Mesodermal cell (in vitro differentiated cells): ENCODE measurements at regions not wholly inside any gene's neighbourhood (a gene's known extent, or its start where the extent isn't known, plus 50 kb on each side); places are given as distances from the start of the nearest gene placed in this dataset.
"Not testable (repeated sequence)": the region's sequence is repeated elsewhere in the genome, so short reads cannot be mapped to it uniquely, and the experiment has no call there.

Experiments used
- H3K27ac ChIP-seq: 2 replicates; pipeline ENCODE4 v1.7.0; 2013; ENCODE audit warnings: mild to moderate bottlenecking, low read depth, low read length, moderate library complexity; ENCODE audit not compliant: severe bottlenecking
- H3K36me3 ChIP-seq: 2 replicates; pipeline ENCODE4 v1.7.1; 2013; ENCODE audit warnings: mild to moderate bottlenecking, low read length, moderate library complexity; ENCODE audit not compliant: control insufficient read depth, insufficient read depth
- H3K4me1 ChIP-seq: one replicate; pipeline ENCODE4 v1.7.1; 2013; ENCODE audit warnings: mild to moderate bottlenecking, low read length; ENCODE audit not compliant: insufficient read depth, control insufficient read depth, poor library complexity, severe bottlenecking
- H3K4me3 ChIP-seq: 2 replicates; pipeline ENCODE4 v1.7.0; 2013; ENCODE audit warnings: low read length, control low read depth, mild to moderate bottlenecking; ENCODE audit not compliant: insufficient read depth, poor library complexity, severe bottlenecking; ENCODE audit errors: extremely low read depth
- H3K9me3 ChIP-seq: 2 replicates; pipeline ENCODE4 v1.7.1; 2013; ENCODE audit warnings: mild to moderate bottlenecking, low read length, moderate library complexity; ENCODE audit not compliant: control insufficient read depth
- WGBS, 2 experiments: methylation state at CpG; one replicate each; pipeline ENCODE4 v1.1.5; 2013; ENCODE audit warnings: missing lambda C conversion rate in 2 of 2; ENCODE audit not compliant: insufficient coverage in 2 of 2; 5-methylcytosine and 5-hydroxymethylcytosine counted together

- no peak overlapping the region for H3K4me3 ChIP-seq
- WGBS, 2 experiments: no CpG with 5 or more reads among the region's 1 CpG
- H3K27ac ChIP-seq: no peak overlapping the region
- no peaks in the 10 kb centered on the region for H3K36me3 ChIP-seq
- H3K4me1 ChIP-seq: no peaks in the 10 kb centered on the region
- no peaks in the 10 kb centered on the region for H3K9me3 ChIP-seq
These were observed 433.2 kb downstream of the MAT2B start for GRCh38 chr5:163938595-163938994.

GRCh38 chr5:163941079-163941478 lies 435.7 kb downstream of the MAT2B start:
- H3K9me3 ChIP-seq: no peaks in the 10 kb centered on the region
- WGBS, 2 experiments: 57% methylated on average over 1 of the region's 4 CpGs; no CpG with 5 or more reads in 1 of the 2 experiments
- H3K36me3 ChIP-seq: no peaks in the 10 kb centered on the region
- no peak overlapping the region for H3K27ac ChIP-seq
- no peak overlapping the region for H3K4me3 ChIP-seq
- H3K4me1 ChIP-seq: no peaks in the 10 kb centered on the region

- no peak overlapping the region for H3K4me3 ChIP-seq
- WGBS, 2 experiments: no CpG with 5 or more reads among the region's 1 CpG
- no peaks in the 10 kb centered on the region for H3K4me1 ChIP-seq
- H3K9me3 ChIP-seq: no peaks in the 10 kb centered on the region
- H3K27ac ChIP-seq: no peak overlapping the region
- no peaks in the 10 kb centered on the region for H3K36me3 ChIP-seq
These were observed 438.1 kb downstream of the MAT2B start for GRCh38 chr5:163943546-163943945.

GRCh38 chr5:163944738-163945137 lies 439.3 kb downstream of the MAT2B start:
- no peaks in the 10 kb centered on the region for H3K9me3 ChIP-seq
- H3K4me1 ChIP-seq: no peaks in the 10 kb centered on the region
- H3K27ac ChIP-seq: no peak overlapping the region
- no peak overlapping the region for H3K4me3 ChIP-seq
- H3K36me3 ChIP-seq: no peaks in the 10 kb centered on the region

GRCh38 chr5:163947848-163948666 lies 442.6 kb downstream of the MAT2B start:
- Histone ChIP-seq H3K4me1 (no peaks in the 10 kb centered on the region), H3K36me3 (no peaks in the 10 kb centered on the region), H3K4me3 (no peak overlapping the region), H3K9me3 (no peaks in the 10 kb centered on the region), H3K27ac (no peak overlapping the region)
- 74 to 76% methylated on average over 6 of the region's 12 CpGs for WGBS, 2 experiments

- Histone ChIP-seq H3K4me1 (no peaks in the 10 kb centered on the region), H3K4me3 (no peak overlapping the region), H3K36me3 (no peaks in the 10 kb centered on the region), H3K27ac (no peak overlapping the region), H3K9me3 (no peaks in the 10 kb centered on the region)
- WGBS, 2 experiments: no CpG with 5 or more reads among the region's 3 CpGs
These were observed 444.8 kb downstream of the MAT2B start for GRCh38 chr5:163950248-163950647.

- 58 to 71% methylated on average over 1 to 2 of the region's 4 CpGs for WGBS, 2 experiments
- Histone ChIP-seq H3K27ac (no peak overlapping the region), H3K4me1 (no peaks in the 10 kb centered on the region), H3K4me3 (no peak overlapping the region), H3K36me3 (no peaks in the 10 kb centered on the region), H3K9me3 (no peaks in the 10 kb centered on the region)
These were observed 445.6 kb downstream of the MAT2B start for GRCh38 chr5:163951069-163951468.

GRCh38 chr5:163953901-163954300 lies 448.5 kb downstream of the MAT2B start:
- H3K4me3 ChIP-seq: no peak overlapping the region
- no peaks in the 10 kb centered on the region for H3K9me3 ChIP-seq
- no peaks in the 10 kb centered on the region for H3K4me1 ChIP-seq
- H3K27ac ChIP-seq: no peak overlapping the region
- H3K36me3 ChIP-seq: no peaks in the 10 kb centered on the region
- WGBS, 2 experiments: no CpG with 5 or more reads among the region's 8 CpGs

- not testable (repeated sequence) for H3K4me3 ChIP-seq, H3K36me3 ChIP-seq
- 100% methylated on average over 3 of the region's 5 CpGs; no CpG with 5 or more reads in 1 of the 2 experiments for WGBS, 2 experiments
These were observed 455.8 kb downstream of the MAT2B start for GRCh38 chr5:163961230-163961629.

GRCh38 chr5:163963881-163964280 lies 458.5 kb downstream of the MAT2B start:
- WGBS, 2 experiments: 94 to 100% methylated on average over 2 to 3 of the region's 9 CpGs
- Histone ChIP-seq H3K27ac (no peak overlapping the region), H3K36me3 (no peaks in the 10 kb centered on the region), H3K4me1 (no peaks in the 10 kb centered on the region), H3K9me3 (no peaks in the 10 kb centered on the region), H3K4me3 (no peak overlapping the region)

More at GRCh38 chr5:163961230-163961629, 455.8 kb downstream of the MAT2B start:
- H3K9me3 ChIP-seq, H3K4me1 ChIP-seq, H3K27ac ChIP-seq: not testable (repeated sequence)

- WGBS, 2 experiments: 86 to 97% methylated on average over 3 of the region's 3 CpGs
- H3K27ac ChIP-seq: no peak overlapping the region
- no peaks in the 10 kb centered on the region for H3K4me1 ChIP-seq
- no peak overlapping the region for H3K4me3 ChIP-seq
- H3K9me3 ChIP-seq: no peaks in the 10 kb centered on the region
- H3K36me3 ChIP-seq: no peaks in the 10 kb centered on the region
These were observed 459.3 kb downstream of the MAT2B start for GRCh38 chr5:163964671-163965070.
